Keratinocyte (primary cell): ENCODE measurements at regions not wholly inside any gene's neighbourhood (a gene's known extent, or its start where the extent isn't known, plus 50 kb on each side); places are given as distances from the start of the nearest gene placed in this dataset.

Experiments used
- DNase-seq: peaks from one replicate; pipeline ENCODE4 v3.0.0-alpha.2; 2011; ENCODE audit warnings: low read depth, missing footprints, low spot score
- FAIRE-seq: peaks from 2 replicates; lab custom pipeline; 2011; peaks lifted over from hg19 to GRCh38; lab: Jason Lieb, UNC
- H2AFZ ChIP-seq: 2 replicates; pipeline ENCODE4 v1.6.0; 2012; ENCODE audit warnings: low read length, control low read depth, inconsistent platforms; ENCODE audit not compliant: control insufficient read depth
- H3K27ac ChIP-seq: 2 replicates; pipeline ENCODE4 v1.5.1; 2011; ENCODE audit warnings: low read length; ENCODE audit not compliant: control insufficient read depth, insufficient read depth
- H3K27me3 ChIP-seq: 3 replicates; pipeline ENCODE4 v1.6.0; 2011; ENCODE audit warnings: low read length; ENCODE audit not compliant: control insufficient read depth, insufficient read depth; ENCODE audit errors: extremely low read depth
- H3K36me3 ChIP-seq, 2 experiments: 2 replicates in 1 of 2; 3 replicates in 1 of 2; pipeline ENCODE4 v1.5.1; 2011; ENCODE audit warnings: low read length in 2 of 2, mild to moderate bottlenecking in 1 of 2; ENCODE audit not compliant: control insufficient read depth in 2 of 2, insufficient read depth in 2 of 2; ENCODE audit errors: extremely low read depth in 1 of 2
- H3K4me1 ChIP-seq: 3 replicates; pipeline ENCODE4 v1.5.1; 2011; ENCODE audit warnings: low read length; ENCODE audit not compliant: control insufficient read depth, insufficient read depth; ENCODE audit errors: extremely low read depth
- H3K4me2 ChIP-seq: 3 replicates; pipeline ENCODE4 v1.6.0; 2011; ENCODE audit warnings: low read depth, low read length; ENCODE audit not compliant: control insufficient read depth, insufficient read depth; ENCODE audit errors: extremely low read depth
- H3K4me3 ChIP-seq, 3 experiments: fragments of 200-600 bp in 1 of 3; sonication (generic) in 1 of 3; 2 replicates in 2 of 3; 3 replicates in 1 of 3; pipeline ENCODE4 v1.5.1; 2011 to 2016; ENCODE audit warnings: low read length in 3 of 3, mild to moderate bottlenecking in 3 of 3, control low read depth in 2 of 3, inconsistent platforms in 1 of 3, low read depth in 1 of 3, mixed read lengths in 1 of 3, mixed run types in 1 of 3, moderate library complexity in 1 of 3; ENCODE audit not compliant: control insufficient read depth in 2 of 3, insufficient read depth in 2 of 3; ENCODE audit errors: extremely low read depth in 1 of 3
- H3K79me2 ChIP-seq: 2 replicates; pipeline ENCODE4 v1.6.0; 2012; ENCODE audit warnings: low read length; ENCODE audit not compliant: control insufficient read depth, insufficient read depth
- H3K9ac ChIP-seq: 3 replicates; pipeline ENCODE4 v1.6.0; 2011; ENCODE audit warnings: low read length; ENCODE audit not compliant: control insufficient read depth, insufficient read depth; ENCODE audit errors: extremely low read depth
- H3K9me1 ChIP-seq: 3 replicates; pipeline ENCODE4 v1.6.0; 2011; ENCODE audit warnings: low read length; ENCODE audit not compliant: control insufficient read depth, insufficient read depth; ENCODE audit errors: extremely low read depth
- H3K9me3 ChIP-seq: 2 replicates; pipeline ENCODE4 v1.5.1; 2012; ENCODE audit warnings: low read depth, low read length; ENCODE audit not compliant: control insufficient read depth
- H4K20me1 ChIP-seq: 3 replicates; pipeline ENCODE4 v1.6.0; 2011; ENCODE audit warnings: low read length; ENCODE audit not compliant: control insufficient read depth, insufficient read depth; ENCODE audit errors: extremely low read depth
- CTCF ChIP-seq, 3 experiments: IDR thresholded peaks in 1 of 3; conservative IDR thresholded peaks in 1 of 3; optimal IDR thresholded peaks in 1 of 3; 2 replicates in 2 of 3; 3 replicates in 1 of 3; pipeline versions ENCODE3 to v1.5.1; 2011; ENCODE audit warnings: low read length in 3 of 3, mild to moderate bottlenecking in 3 of 3, moderate library complexity in 2 of 3, control low read depth in 1 of 3, inconsistent platforms in 1 of 3; ENCODE audit not compliant: insufficient read depth in 2 of 3; ENCODE audit errors: extremely low read depth in 1 of 3
- EZH2 ChIP-seq: IDR thresholded peaks from one replicate; pipeline ENCODE4 v1.6.1; 2012; ENCODE audit warnings: inconsistent platforms, mild to moderate bottlenecking, low read length, moderate library complexity
- dilution Hi-C: fragments of 300-500 bp; cut with MboI; formaldehyde crosslinking; loops from one replicate; pipeline ENCODE4 v1.7.0; 2020; ENCODE audit warnings: low sequenced_read_pairs; ENCODE audit not compliant: extremely low pct_ligation_motif_present

- no peaks in the 10 kb centered on the region for H3K79me2 ChIP-seq
- dilution Hi-C loops = no loop called here
- H3K9me3 ChIP-seq = no peaks in the 10 kb centered on the region
- H3K9ac ChIP-seq = no peak overlapping the region
- DNase-seq (no peak), FAIRE-seq (no peak)
- H4K20me1 ChIP-seq = no peaks in the 10 kb centered on the region
- H3K4me3 ChIP-seq = no peak overlapping the region
- no peaks in the 10 kb centered on the region for H3K9me1 ChIP-seq
- TF ChIP-seq EZH2 = no peak
- no peak for TF ChIP-seq CTCF (optimal IDR thresholded peaks at IDR 0.05 in 1 of 3, IDR thresholded peaks at IDR 0.05 in 1 of 3, conservative IDR thresholded peaks at IDR 0.05 in 1 of 3; ENCODE audit: extremely low read depth in 1 of 3, insufficient read depth in 2 of 3, low read length in 3 of 3)
- H3K36me3 ChIP-seq = no peaks in the 10 kb centered on the region
- H2AFZ ChIP-seq = no peak overlapping the region
- no peak overlapping the region for H3K27ac ChIP-seq
- H3K27me3 ChIP-seq = no peaks in the 10 kb centered on the region
- no peak overlapping the region for H3K4me2 ChIP-seq
- no peaks in the 10 kb centered on the region for H3K4me1 ChIP-seq
Observed at GRCh38 chr13:62327367-62327766, 911.7 kb upstream of the PCDH20 start.

DNA sequence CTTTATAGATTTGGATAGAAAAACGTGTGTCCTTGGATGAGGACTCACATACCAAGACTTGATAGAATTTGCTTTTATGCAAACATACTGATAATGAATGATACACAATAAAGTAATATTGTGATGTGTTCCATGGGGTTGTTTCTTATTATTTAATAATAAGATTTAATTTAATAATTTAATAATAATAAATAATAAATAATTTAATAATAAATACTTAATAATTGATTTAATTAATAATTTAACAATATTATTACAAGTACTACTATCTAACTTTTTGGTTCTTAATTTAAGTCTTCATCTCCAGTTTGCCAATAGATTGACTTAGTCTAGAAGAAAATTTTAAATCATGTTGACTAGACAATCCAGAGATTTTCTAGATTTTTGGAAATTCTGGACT is 909.2 kb upstream of the PCDH20 start:
- Histone ChIP-seq H3K79me2 (no peaks in the 10 kb centered on the region), H2AFZ (no peak overlapping the region), H3K9me3 (no peaks in the 10 kb centered on the region), H3K27me3 (no peaks in the 10 kb centered on the region), H3K27ac (no peak overlapping the region), H3K9me1 (no peaks in the 10 kb centered on the region), H3K4me1 (no peaks in the 10 kb centered on the region), H3K36me3 (no peaks in the 10 kb centered on the region), H4K20me1 (no peaks in the 10 kb centered on the region), H3K4me3 (no peak overlapping the region), H3K4me2 (no peak overlapping the region), H3K9ac (no peak overlapping the region)
- dilution Hi-C loops = no loop called here
- TF ChIP-seq CTCF (optimal IDR thresholded peaks at IDR 0.05 in 1 of 3, IDR thresholded peaks at IDR 0.05 in 1 of 3, conservative IDR thresholded peaks at IDR 0.05 in 1 of 3; ENCODE audit: extremely low read depth in 1 of 3, insufficient read depth in 2 of 3, low read length in 3 of 3) = no peak
- TF ChIP-seq EZH2 = no peak
- DNase-seq (no peak), FAIRE-seq (no peak)
